Central memory CD8-positive, alpha-beta T cell (primary cell): ENCODE measurements at regions not wholly inside any gene's neighbourhood (a gene's known extent, or its start where the extent isn't known, plus 50 kb on each side); places are given as distances from the start of the nearest gene placed in this dataset.

ENCODE experiments used
- ATAC-seq: fragments of 150-1000 bp; cut with Tn5 transposase; replicated peaks from 2 replicates; pipeline ENCODE4 v1.10.0; 2022; ENCODE audit warnings: mild to moderate bottlenecking, moderate FRiP score, moderate number of reproducible peaks; ENCODE audit not compliant: poor library complexity, severe bottlenecking; ENCODE audit errors: extremely low read depth
- DNase-seq, 2 donors: peaks; one replicate each; pipeline ENCODE4 v3.0.0; 2021; ENCODE audit warnings: low spot score in 2 of 2
- H3K27ac Mint-ChIP-seq: one replicate; pipeline ENCODE4 v1.8.0; 2022; ENCODE audit warnings: low read depth, mild to moderate bottlenecking, moderate library complexity, mixed read lengths
- H3K27me3 Mint-ChIP-seq: one replicate; pipeline ENCODE4 v1.8.0; 2022; ENCODE audit warnings: mixed read lengths
- H3K36me3 Mint-ChIP-seq: one replicate; pipeline ENCODE4 v1.8.0; 2022; ENCODE audit warnings: mild to moderate bottlenecking, moderate library complexity, mixed read lengths; ENCODE audit not compliant: insufficient read depth
- H3K4me1 Mint-ChIP-seq: one replicate; pipeline ENCODE4 v1.8.0; 2022; ENCODE audit warnings: mixed read lengths
- H3K4me3 Mint-ChIP-seq: one replicate; pipeline ENCODE4 v1.8.0; 2022; ENCODE audit warnings: mild to moderate bottlenecking, moderate library complexity, mixed read lengths
- H3K9me3 Mint-ChIP-seq: one replicate; pipeline ENCODE4 v1.8.0; 2022; ENCODE audit warnings: mixed read lengths

- Mint-ChIP-seq H3K36me3 (no peaks in the 10 kb centered on the region), H3K27ac (no peak overlapping the region), H3K4me3 (no peak overlapping the region), H3K9me3 (peaks cover 3% of the 10 kb centered on the region), H3K27me3 (no peaks in the 10 kb centered on the region), H3K4me1 (no peaks in the 10 kb centered on the region)
- DNase-seq (no peak), ATAC-seq (no peak)
Observed at GRCh38 chr6:23277521-23278179, 708.3 kb downstream of the HDGFL1 start.

- H3K27me3 Mint-ChIP-seq = no peaks in the 10 kb centered on the region
- ATAC-seq = no peak
Observed at GRCh38 chr6:23278180-23278532, 708.8 kb downstream of the HDGFL1 start.

GRCh38 chr6:23280437-23280836, 711.1 kb downstream of the HDGFL1 start:
- H3K27me3 Mint-ChIP-seq = no peaks in the 10 kb centered on the region
- no peaks in the 10 kb centered on the region for H3K4me1 Mint-ChIP-seq
- H3K27ac Mint-ChIP-seq = no peak overlapping the region
- DNase-seq (no peak), ATAC-seq (no peak)
- no peaks in the 10 kb centered on the region for H3K36me3 Mint-ChIP-seq
- H3K4me3 Mint-ChIP-seq = no peak overlapping the region
- H3K9me3 Mint-ChIP-seq = peaks cover 14% of the 10 kb centered on the region

More at GRCh38 chr6:23278180-23278532, 708.8 kb downstream of the HDGFL1 start:
- DNase-seq = no peak
- H3K36me3 Mint-ChIP-seq = no peaks in the 10 kb centered on the region
- H3K4me3 Mint-ChIP-seq = no peak overlapping the region
- H3K27ac Mint-ChIP-seq = no peak overlapping the region
- no peaks in the 10 kb centered on the region for H3K4me1 Mint-ChIP-seq
- H3K9me3 Mint-ChIP-seq = peaks cover 4% of the 10 kb centered on the region

- Mint-ChIP-seq H3K36me3 (no peaks in the 10 kb centered on the region), H3K27ac (no peak overlapping the region), H3K9me3 (peaks cover 15% of the 10 kb centered on the region), H3K27me3 (no peaks in the 10 kb centered on the region), H3K4me1 (no peaks in the 10 kb centered on the region), H3K4me3 (no peak overlapping the region)
- ATAC-seq (no peak), DNase-seq (no peak)
Observed at GRCh38 chr6:23282252-23283021, 713.1 kb downstream of the HDGFL1 start.

GRCh38 chr6:23293653-23294052, 724.3 kb downstream of the HDGFL1 start:
- Mint-ChIP-seq H3K4me3 (no peak overlapping the region), H3K4me1 (no peaks in the 10 kb centered on the region), H3K27me3 (no peaks in the 10 kb centered on the region), H3K27ac (no peak overlapping the region), H3K36me3 (no peaks in the 10 kb centered on the region), H3K9me3 (peaks cover 21% of the 10 kb centered on the region)
- DNase-seq = no peak
- ATAC-seq = no peak

GRCh38 chr6:23301556-23301955, 732.2 kb downstream of the HDGFL1 start:
- peaks cover 6% of the 10 kb centered on the region for H3K9me3 Mint-ChIP-seq
- DNase-seq (no peak), ATAC-seq (no peak)
- no peak overlapping the region for H3K4me3 Mint-ChIP-seq
- no peaks in the 10 kb centered on the region for H3K4me1 Mint-ChIP-seq
- H3K27me3 Mint-ChIP-seq = no peaks in the 10 kb centered on the region
- no peak overlapping the region for H3K27ac Mint-ChIP-seq
- no peaks in the 10 kb centered on the region for H3K36me3 Mint-ChIP-seq

- DNase-seq = no peak
- no peak for ATAC-seq
- Mint-ChIP-seq H3K9me3 (peaks cover 6% of the 10 kb centered on the region), H3K4me3 (no peak overlapping the region), H3K27ac (no peak overlapping the region), H3K27me3 (no peaks in the 10 kb centered on the region), H3K4me1 (no peaks in the 10 kb centered on the region), H3K36me3 (no peaks in the 10 kb centered on the region)
Observed at GRCh38 chr6:23302514-23302913, 733.1 kb downstream of the HDGFL1 start.

- H3K4me1 Mint-ChIP-seq = no peaks in the 10 kb centered on the region
- DNase-seq (no peak), ATAC-seq (no peak)
- H3K4me3 Mint-ChIP-seq = no peak overlapping the region
- peaks cover 25% of the 10 kb centered on the region for H3K9me3 Mint-ChIP-seq
- no peaks in the 10 kb centered on the region for H3K27me3 Mint-ChIP-seq
- no peak overlapping the region for H3K27ac Mint-ChIP-seq
- H3K36me3 Mint-ChIP-seq = no peaks in the 10 kb centered on the region
Observed at GRCh38 chr6:23305325-23305943, 736.1 kb downstream of the HDGFL1 start.

GRCh38 chr6:23306251-23306950, 737.0 kb downstream of the HDGFL1 start:
- H3K27me3 Mint-ChIP-seq = no peaks in the 10 kb centered on the region
- no peak for DNase-seq
- no peaks in the 10 kb centered on the region for H3K36me3 Mint-ChIP-seq
- peaks cover 23% of the 10 kb centered on the region for H3K9me3 Mint-ChIP-seq
- H3K27ac Mint-ChIP-seq = no peak overlapping the region
- ATAC-seq = no peak
- no peak overlapping the region for H3K4me3 Mint-ChIP-seq
- no peaks in the 10 kb centered on the region for H3K4me1 Mint-ChIP-seq

- Mint-ChIP-seq H3K4me3 (no peak overlapping the region), H3K27me3 (no peaks in the 10 kb centered on the region), H3K9me3 (peaks cover 23% of the 10 kb centered on the region), H3K36me3 (no peaks in the 10 kb centered on the region), H3K4me1 (no peaks in the 10 kb centered on the region), H3K27ac (no peak overlapping the region)
- DNase-seq (no peak), ATAC-seq (no peak)
Observed at GRCh38 chr6:23307516-23307915, 738.1 kb downstream of the HDGFL1 start.

GRCh38 chr6:23308166-23308565, 738.8 kb downstream of the HDGFL1 start:
- no peak for DNase-seq
- Mint-ChIP-seq H3K27ac (no peak overlapping the region), H3K9me3 (peaks cover 23% of the 10 kb centered on the region)

GRCh38 chr6:23311211-23311610, 741.8 kb downstream of the HDGFL1 start:
- H3K4me1 Mint-ChIP-seq = no peaks in the 10 kb centered on the region
- DNase-seq (no peak), ATAC-seq (no peak)
- H3K27me3 Mint-ChIP-seq = no peaks in the 10 kb centered on the region
- peaks cover 2% of the 10 kb centered on the region for H3K36me3 Mint-ChIP-seq
- peaks cover 29% of the 10 kb centered on the region for H3K9me3 Mint-ChIP-seq
- no peak overlapping the region for H3K27ac Mint-ChIP-seq
- no peak overlapping the region for H3K4me3 Mint-ChIP-seq

More at GRCh38 chr6:23308166-23308565, 738.8 kb downstream of the HDGFL1 start:
- H3K36me3 Mint-ChIP-seq = no peaks in the 10 kb centered on the region
- ATAC-seq = no peak
- no peaks in the 10 kb centered on the region for H3K27me3 Mint-ChIP-seq
- no peak overlapping the region for H3K4me3 Mint-ChIP-seq
- no peaks in the 10 kb centered on the region for H3K4me1 Mint-ChIP-seq
